Ascending aorta (tissue), 2 donors: ENCODE measurements at regions not wholly inside any gene's neighbourhood (a gene's known extent, or its start where the extent isn't known, plus 50 kb on each side); places are given as distances from the start of the nearest gene placed in this dataset.

Experiments used
- DNase-seq, 2 donors: peaks; one replicate each; pipeline ENCODE4 v3.0.0-alpha.2; 2019; ENCODE audit warnings: low spot score in 2 of 2
- H3K27ac ChIP-seq, 2 donors: fragments of 200-600 bp; sonication (generic); one replicate each; pipeline ENCODE4 v1.5.1; 2016 to 2017; ENCODE audit warnings: mild to moderate bottlenecking in 1 of 2
- H3K27me3 ChIP-seq: fragments of 200-600 bp; sonication (generic); one replicate; pipeline ENCODE4 v1.5.1; 2017
- H3K36me3 ChIP-seq, 2 donors: fragments of 200-600 bp; sonication (generic); one replicate each; pipeline ENCODE4 v1.5.1; 2016
- H3K4me1 ChIP-seq, 2 donors: fragments of 200-600 bp; sonication (generic); one replicate each; pipeline ENCODE4 v1.5.1; 2016 to 2017; ENCODE audit warnings: mild to moderate bottlenecking in 1 of 2
- H3K4me3 ChIP-seq, 2 donors: fragments of 200-600 bp; sonication (generic); one replicate each; pipeline ENCODE4 v1.5.1; 2016 to 2017; ENCODE audit warnings: mild to moderate bottlenecking in 1 of 2
- H3K9me3 ChIP-seq, 2 donors: fragments of 200-600 bp; sonication (generic); one replicate each; pipeline ENCODE4 v1.5.1; 2016
- intact Hi-C: fragments of 100-400 bp; cut with DNase I; formaldehyde crosslinking; loops from one replicate; pipeline ENCODE4 v1.15.1; 2023
- TF ChIP-seq, protein P1 (sequence below), 3 experiments: fragments of 200-600 bp in 2 of 3; fragments of 450-650 bp in 1 of 3; sonication (generic) in 2 of 3; IDR thresholded peaks; one replicate each; pipeline ENCODE4 v1.5.1; 2016 to 2019; ENCODE audit warnings: antibody characterized with exemption in 3 of 3, mild to moderate bottlenecking in 1 of 3, moderate library complexity in 1 of 3

DNA sequence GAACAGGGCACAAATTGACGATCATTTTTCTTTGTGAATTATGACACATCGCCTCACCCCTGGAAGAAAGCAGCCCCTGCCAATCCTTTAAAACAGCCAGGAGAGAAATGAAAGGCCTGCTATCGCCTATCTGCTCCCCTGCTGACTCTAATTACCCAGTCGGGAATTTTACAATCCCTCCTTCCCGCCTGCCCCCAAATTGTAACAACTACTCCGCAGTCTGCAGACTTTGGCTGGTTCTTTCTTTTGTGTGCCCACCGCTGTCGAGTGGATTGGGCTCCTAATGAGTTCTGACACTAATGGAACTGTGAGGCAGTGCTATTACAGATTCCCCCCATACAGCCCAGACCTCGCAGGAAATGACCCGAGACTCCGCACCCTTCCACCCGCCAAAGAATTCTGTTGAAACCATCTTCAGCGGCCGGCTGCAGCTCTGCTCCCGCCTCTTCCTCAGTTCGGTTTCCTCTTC lies 281.2 kb upstream of the PARD3B start:
- TF ChIP-seq, protein P1, sequence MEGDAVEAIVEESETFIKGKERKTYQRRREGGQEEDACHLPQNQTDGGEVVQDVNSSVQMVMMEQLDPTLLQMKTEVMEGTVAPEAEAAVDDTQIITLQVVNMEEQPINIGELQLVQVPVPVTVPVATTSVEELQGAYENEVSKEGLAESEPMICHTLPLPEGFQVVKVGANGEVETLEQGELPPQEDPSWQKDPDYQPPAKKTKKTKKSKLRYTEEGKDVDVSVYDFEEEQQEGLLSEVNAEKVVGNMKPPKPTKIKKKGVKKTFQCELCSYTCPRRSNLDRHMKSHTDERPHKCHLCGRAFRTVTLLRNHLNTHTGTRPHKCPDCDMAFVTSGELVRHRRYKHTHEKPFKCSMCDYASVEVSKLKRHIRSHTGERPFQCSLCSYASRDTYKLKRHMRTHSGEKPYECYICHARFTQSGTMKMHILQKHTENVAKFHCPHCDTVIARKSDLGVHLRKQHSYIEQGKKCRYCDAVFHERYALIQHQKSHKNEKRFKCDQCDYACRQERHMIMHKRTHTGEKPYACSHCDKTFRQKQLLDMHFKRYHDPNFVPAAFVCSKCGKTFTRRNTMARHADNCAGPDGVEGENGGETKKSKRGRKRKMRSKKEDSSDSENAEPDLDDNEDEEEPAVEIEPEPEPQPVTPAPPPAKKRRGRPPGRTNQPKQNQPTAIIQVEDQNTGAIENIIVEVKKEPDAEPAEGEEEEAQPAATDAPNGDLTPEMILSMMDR (IDR thresholded peaks at IDR 0.05) = no peak
- no peak overlapping the region for H3K27ac ChIP-seq

DNA sequence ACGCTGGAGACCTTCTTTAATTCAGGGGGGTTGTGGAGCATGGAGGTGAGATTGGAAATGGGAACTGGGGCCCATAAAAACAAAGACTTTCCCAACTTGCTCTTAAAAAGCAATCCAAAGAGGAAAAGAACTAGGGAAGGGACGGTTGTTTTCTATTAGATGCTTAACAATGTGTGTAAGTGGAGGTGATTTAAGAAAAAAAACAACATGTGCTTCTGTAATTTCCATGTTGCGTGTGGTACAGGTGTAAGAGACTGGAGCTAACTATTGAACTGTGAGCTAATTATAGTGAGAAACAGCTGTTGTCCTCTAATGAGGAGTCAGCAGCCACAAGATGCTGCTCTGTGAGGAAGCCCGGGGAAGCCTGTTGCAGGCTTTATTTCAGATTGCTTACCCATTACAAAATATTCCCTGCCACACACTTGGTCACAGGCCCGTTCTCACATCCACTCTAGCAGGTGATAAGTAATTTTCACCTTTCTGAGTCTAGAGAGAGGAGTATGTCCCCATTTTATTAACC lies 280.6 kb upstream of the PARD3B start:
- intact Hi-C loops = loop anchor here (5.0 to 10.0 kb wide), 2 partner anchors 120 to 428 kb away; no protein-coding TSS in a partner anchor
- no peaks in the 10 kb centered on the region for H3K27me3 ChIP-seq

More for the DNA sequence above, 281.2 kb upstream of the PARD3B start:
- no peak for DNase-seq
- Histone ChIP-seq H3K4me1 (no peaks in the 10 kb centered on the region), H3K27me3 (no peaks in the 10 kb centered on the region), H3K4me3 (no peak overlapping the region), H3K36me3 (no peaks in the 10 kb centered on the region), H3K9me3 (no peaks in the 10 kb centered on the region)
- intact Hi-C loops = loop anchor here (5.0 to 10.0 kb wide), 2 partner anchors 119 to 428 kb away; no protein-coding TSS in a partner anchor

DNA sequence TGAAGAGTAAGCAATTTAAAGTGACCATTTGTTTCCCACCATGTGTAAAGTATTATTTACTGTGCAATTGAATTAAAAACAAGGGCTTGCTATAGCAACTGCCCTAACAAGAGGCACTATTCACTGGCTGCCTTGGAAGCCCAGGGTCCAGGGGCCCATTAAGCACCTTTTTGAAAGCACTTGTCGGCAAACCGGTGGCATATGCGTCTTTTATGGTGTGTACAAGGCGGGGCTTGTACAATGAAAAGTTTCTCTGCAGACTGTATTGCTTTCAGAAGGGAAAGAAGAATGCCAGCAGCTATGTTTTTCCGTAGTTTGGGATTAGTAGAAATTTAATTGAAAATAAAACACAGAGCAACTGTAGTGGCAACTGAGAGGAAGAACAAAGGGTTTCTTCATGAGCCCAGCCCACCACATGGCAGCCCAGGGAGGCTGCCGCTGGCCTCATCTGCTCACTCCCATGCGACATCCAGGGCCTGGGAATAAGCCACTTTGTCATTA lies 279.5 kb upstream of the PARD3B start:
- Histone ChIP-seq H3K4me3 (no peak overlapping the region), H3K27me3 (no peaks in the 10 kb centered on the region), H3K4me1 (no peaks in the 10 kb centered on the region), H3K36me3 (no peaks in the 10 kb centered on the region), H3K27ac (no peak overlapping the region), H3K9me3 (no peaks in the 10 kb centered on the region)
- no peak for DNase-seq
- intact Hi-C loops = loop anchor here (10.0 kb wide), 1 partner anchor 121 kb away; no protein-coding TSS in a partner anchor
- TF ChIP-seq, protein P1 (IDR thresholded peaks at IDR 0.05) = no peak

More for the DNA sequence above, 280.6 kb upstream of the PARD3B start:
- H3K27ac ChIP-seq = no peak overlapping the region
- H3K4me1 ChIP-seq = no peaks in the 10 kb centered on the region
- DNase-seq = no peak
- H3K36me3 ChIP-seq = no peaks in the 10 kb centered on the region
- no peak overlapping the region for H3K4me3 ChIP-seq
- TF ChIP-seq, protein P1 (IDR thresholded peaks at IDR 0.05) = no peak
- H3K9me3 ChIP-seq = no peaks in the 10 kb centered on the region

DNA sequence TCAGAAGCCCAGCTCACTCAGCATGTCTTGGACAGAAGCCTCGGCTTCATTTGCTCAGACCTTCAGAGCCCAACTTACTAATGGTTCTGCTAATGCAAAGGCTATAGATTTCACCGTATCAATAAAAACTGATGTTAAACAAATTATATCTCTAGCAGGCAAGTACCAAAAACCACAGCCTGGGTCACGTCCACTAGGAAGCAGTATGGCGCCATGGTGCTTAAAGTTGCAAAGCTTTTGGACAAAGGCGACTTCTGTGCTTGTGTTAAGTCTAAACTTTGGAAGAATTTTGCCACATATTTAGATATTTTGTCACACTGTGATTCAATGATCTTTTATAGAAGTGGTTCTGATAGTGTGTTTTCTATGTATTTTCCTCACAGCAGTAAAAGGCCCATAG lies 276.8 kb upstream of the PARD3B start:
- no peak for DNase-seq
- H3K27ac ChIP-seq = no peak overlapping the region
- H3K4me3 ChIP-seq = no peak overlapping the region
- no peaks in the 10 kb centered on the region for H3K27me3 ChIP-seq
- TF ChIP-seq, protein P1 (IDR thresholded peaks at IDR 0.05) = no peak
- H3K36me3 ChIP-seq = no peaks in the 10 kb centered on the region
- peaks cover 0 to 16% of the 10 kb centered on the region in 2 donors for H3K4me1 ChIP-seq
- no peaks in the 10 kb centered on the region for H3K9me3 ChIP-seq
- intact Hi-C loops = loop anchor here (10.0 kb wide), 1 partner anchor 124 kb away; no protein-coding TSS in a partner anchor

DNA sequence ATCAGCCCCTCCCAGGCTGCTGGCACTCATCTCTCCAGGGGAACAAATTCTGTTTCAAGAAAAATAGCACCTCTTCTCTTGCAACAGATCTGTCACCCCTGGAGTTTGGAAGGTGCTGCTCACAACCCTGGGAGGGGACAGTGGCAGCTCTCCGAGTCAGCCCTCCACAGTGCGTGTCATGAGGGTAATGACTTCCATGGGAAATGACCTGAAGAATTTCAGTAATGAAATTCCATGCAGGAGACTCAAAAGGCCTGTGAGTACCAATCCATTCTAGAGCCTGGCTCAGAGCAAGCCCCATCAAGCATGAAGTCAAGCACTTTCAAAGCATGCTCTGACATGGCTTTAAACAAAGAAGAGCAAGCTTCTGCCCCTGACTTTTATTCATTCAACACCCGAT lies 276.3 kb upstream of the PARD3B start:
- intact Hi-C loops = loop anchor here (10.0 kb wide), 1 partner anchor 124 kb away; no protein-coding TSS in a partner anchor
- H3K27me3 ChIP-seq = no peaks in the 10 kb centered on the region
- H3K4me3 ChIP-seq = no peak overlapping the region
- no peak for DNase-seq
- TF ChIP-seq, protein P1 (IDR thresholded peaks at IDR 0.05) = no peak
- peaks cover 0 to 20% of the 10 kb centered on the region in 2 donors for H3K4me1 ChIP-seq
- no peaks in the 10 kb centered on the region for H3K36me3 ChIP-seq
- H3K27ac ChIP-seq = no peak overlapping the region
- H3K9me3 ChIP-seq = no peaks in the 10 kb centered on the region
